Pancreas (tissue), 10 donors: ENCODE measurements at regions not wholly inside any gene's neighbourhood (a gene's known extent, or its start where the extent isn't known, plus 50 kb on each side); places are given as distances from the start of the nearest gene placed in this dataset.

Experiments
- ATAC-seq, 4 donors: fragments of 200-7000 bp; cut with Tn5 transposase; one replicate each; pipeline versions ENCODE4 v1.8.0 to v1.9.1; 2020; ENCODE audit warnings: mild to moderate bottlenecking in 4 of 4, moderate library complexity in 4 of 4
- DNase-seq, 6 donors: peaks; one replicate each; pipeline ENCODE4 v3.0.0-alpha.2; 2020
- FAIRE-seq: peaks from 2 replicates; lab custom pipeline; 2012; peaks lifted over from hg19 to GRCh38; lab: Jason Lieb, UNC
- H3K27ac ChIP-seq, 4 donors: fragments of 200-600 bp; sonication (generic); 1 replicate in 3 of 4; 2 replicates in 1 of 4; pipeline versions ENCODE4 v1.5.0 to v1.8.0; 2020
- H3K27me3 ChIP-seq, 4 donors: fragments of 200-600 bp; one replicate each; pipeline ENCODE4 v1.8.0; 2021
- H3K36me3 ChIP-seq, 3 donors: fragments of 200-600 bp; sonication (generic) in 1 of 3; one replicate each; pipeline versions ENCODE4 v1.5.0 to v1.8.0; 2020 to 2021
- H3K4me1 ChIP-seq, 3 donors: fragments of 200-600 bp; one replicate each; pipeline ENCODE4 v1.8.0; 2021
- H3K4me3 ChIP-seq, 4 donors: fragments of 200-600 bp; sonication (generic) in 2 of 4; one replicate each; pipeline versions ENCODE4 v1.5.0 to v1.8.0; 2020 to 2021
- H3K9me3 ChIP-seq, 4 donors: fragments of 200-600 bp; one replicate each; pipeline ENCODE4 v1.8.0; 2021
- CTCF ChIP-seq, 4 donors: fragments of 200-600 bp; sonication (generic) in 3 of 4; IDR thresholded peaks; one replicate each; pipeline versions ENCODE4 v1.5.0 to v1.8.0; 2021; ENCODE audit warnings: antibody characterized with exemption in 4 of 4
- WGBS, 2 donors: extraction: QIAGEN DNeasy Blood & Tissue Kit; methylation state at CpG; one replicate each; pipeline ENCODE4 v1.1.7; 2013; 5-methylcytosine and 5-hydroxymethylcytosine counted together
- intact Hi-C, 3 donors: fragments of 100-400 bp; cut with DNase I; formaldehyde crosslinking; loops; one replicate each; pipeline versions ENCODE4 v1.11.1 to v1.14.2; 2022
- donor health status: healthy with polysubstance abuse.
- donor health status: DM: no; HTN: no; CAD: no; lungs with moderate emphysema.
- donor health status: DM: no; HTN: no; CAD: no.
- donor health status: control.
- donor health status: control.
- donor health status: Bipolar disorder and iron deficiency.
- donor health status: DM: yes; HTN: yes; CAD: no.
- donor health status: DM: no; HTN: no; CAD: no.
- donor health status: DM: no; HTN: no; CAD: no.
- donor health status: DM: yes; HTN: yes; CAD: no.

GRCh38 chr11:45036010-45036409, 85.3 kb upstream of the TP53I11 start:
- no peak for TF ChIP-seq CTCF (IDR thresholded peaks at IDR 0.05)
- DNase-seq (no peak), ATAC-seq (no peak), FAIRE-seq (no peak)
- intact Hi-C loops: no loop called here
- Histone ChIP-seq H3K27me3 (no peaks in the 10 kb centered on the region), H3K9me3 (no peaks in the 10 kb centered on the region), H3K4me3 (no peak overlapping the region), H3K36me3 (no peaks in the 10 kb centered on the region), H3K27ac (no peak overlapping the region), H3K4me1 (no peaks in the 10 kb centered on the region)
- WGBS, 2 donors: 87 to 98% methylated on average over 3 of the region's 3 CpGs

- Histone ChIP-seq H3K9me3 (no peaks in the 10 kb centered on the region), H3K27ac (no peak overlapping the region), H3K4me3 (no peak overlapping the region), H3K27me3 (no peaks in the 10 kb centered on the region), H3K36me3 (no peaks in the 10 kb centered on the region), H3K4me1 (no peaks in the 10 kb centered on the region)
- intact Hi-C loops: no loop called here
- ATAC-seq (no peak), FAIRE-seq (no peak), DNase-seq (no peak)
- WGBS, 2 donors: 67 to 74% methylated on average over 6 of the region's 6 CpGs
- TF ChIP-seq CTCF (IDR thresholded peaks at IDR 0.05): no peak
These were observed 86.0 kb upstream of the TP53I11 start for GRCh38 chr11:45036733-45037132.

GRCh38 chr11:45037434-45038005, 86.8 kb upstream of the TP53I11 start:
- DNase-seq (no peak), FAIRE-seq (no peak)
- H3K9me3 ChIP-seq: no peaks in the 10 kb centered on the region

GRCh38 chr11:45038923-45039322, 88.2 kb upstream of the TP53I11 start:
- Histone ChIP-seq H3K4me1 (no peaks in the 10 kb centered on the region), H3K36me3 (no peaks in the 10 kb centered on the region), H3K9me3 (no peaks in the 10 kb centered on the region), H3K27ac (no peak overlapping the region), H3K27me3 (no peaks in the 10 kb centered on the region), H3K4me3 (no peak overlapping the region)
- TF ChIP-seq CTCF (IDR thresholded peaks at IDR 0.05): no peak
- no peak for FAIRE-seq
- intact Hi-C loops: no loop called here
- no peak for ATAC-seq
- WGBS, 2 donors: 91 to 96% methylated on average over 1 of the region's 1 CpG
- no peak for DNase-seq

More at GRCh38 chr11:45037434-45038005, 86.8 kb upstream of the TP53I11 start:
- no peaks in the 10 kb centered on the region for H3K36me3 ChIP-seq
- intact Hi-C loops: no loop called here
- ATAC-seq: no peak
- TF ChIP-seq CTCF (IDR thresholded peaks at IDR 0.05): no peak
- H3K27me3 ChIP-seq: no peaks in the 10 kb centered on the region
- H3K27ac ChIP-seq: no peak overlapping the region
- H3K4me1 ChIP-seq: no peaks in the 10 kb centered on the region
- no peak overlapping the region for H3K4me3 ChIP-seq

GRCh38 chr11:45041596-45041995, 90.9 kb upstream of the TP53I11 start:
- intact Hi-C loops: no loop called here
- Histone ChIP-seq H3K4me1 (no peaks in the 10 kb centered on the region), H3K27me3 (no peaks in the 10 kb centered on the region), H3K4me3 (no peak overlapping the region), H3K27ac (no peak overlapping the region), H3K36me3 (no peaks in the 10 kb centered on the region), H3K9me3 (no peaks in the 10 kb centered on the region)
- DNase-seq: no peak
- no peak for TF ChIP-seq CTCF (IDR thresholded peaks at IDR 0.05)
- FAIRE-seq: no peak
- 85 to 89% methylated on average over 7 of the region's 7 CpGs for WGBS, 2 donors
- no peak for ATAC-seq
